HFF-Myc (cell line): ENCODE measurements at regions not wholly inside any gene's neighbourhood (a gene's known extent, or its start where the extent isn't known, plus 50 kb on each side); places are given as distances from the start of the nearest gene placed in this dataset.

Source experiments
- DNase-seq: peaks from one replicate; pipeline ENCODE4 v3.0.0-alpha.2; 2011; ENCODE audit warnings: low read depth; ENCODE audit errors: extremely low read depth
- H3K4me3 ChIP-seq: replicated peaks from 2 replicates; pipeline ENCODE4 v1.5.1; 2011; ENCODE audit warnings: low read depth, mild to moderate bottlenecking, control low read depth, low read length
- CTCF ChIP-seq: IDR thresholded peaks from 2 replicates; pipeline ENCODE4 v1.5.1; 2012; ENCODE audit warnings: mild to moderate bottlenecking, low read depth, low read length, control low read depth; ENCODE audit errors: missing control alignments

GRCh38 chr18:8958660-8959059, 143.8 kb upstream of the NDUFV2 start:
- H3K4me3 ChIP-seq, result no peak overlapping the region
- no peak for DNase-seq
- TF ChIP-seq CTCF, result no peak

DNA sequence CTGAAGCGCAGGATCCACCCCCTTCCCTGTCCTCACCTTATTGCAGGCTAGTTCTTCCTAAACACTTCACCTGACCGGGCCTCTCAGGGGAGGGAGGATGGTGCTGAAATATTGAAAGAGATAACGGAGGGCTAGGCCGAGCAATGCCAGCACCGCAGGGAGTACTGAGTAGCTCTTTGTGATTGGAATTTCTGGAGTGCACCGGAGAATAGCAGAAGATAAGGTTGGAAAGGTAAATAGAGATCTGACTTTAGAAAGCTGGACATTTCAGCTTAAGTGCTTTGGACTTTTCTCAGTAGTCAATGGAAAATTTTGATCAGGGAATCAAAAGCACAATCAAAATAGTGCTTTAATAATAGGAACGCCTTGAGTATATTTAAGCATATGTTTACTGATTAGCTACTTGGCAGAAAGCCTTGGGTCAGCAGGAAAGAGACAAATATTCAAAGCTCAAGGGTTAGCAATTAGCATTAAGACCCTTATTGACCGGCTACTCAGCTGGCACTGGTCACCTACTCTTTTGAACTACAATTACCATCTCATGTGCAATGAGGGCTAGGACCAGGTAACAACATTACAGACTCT, 142.9 kb upstream of the NDUFV2 start:
- H3K4me3 ChIP-seq, result no peak overlapping the region
- DNase-seq, result no peak

GRCh38 chr18:8960740-8961657, 141.5 kb upstream of the NDUFV2 start:
- TF ChIP-seq CTCF, result no peak
- H3K4me3 ChIP-seq, result no peak overlapping the region
- no peak for DNase-seq

More for the DNA sequence above, 142.9 kb upstream of the NDUFV2 start:
- TF ChIP-seq CTCF, result no peak

DNA sequence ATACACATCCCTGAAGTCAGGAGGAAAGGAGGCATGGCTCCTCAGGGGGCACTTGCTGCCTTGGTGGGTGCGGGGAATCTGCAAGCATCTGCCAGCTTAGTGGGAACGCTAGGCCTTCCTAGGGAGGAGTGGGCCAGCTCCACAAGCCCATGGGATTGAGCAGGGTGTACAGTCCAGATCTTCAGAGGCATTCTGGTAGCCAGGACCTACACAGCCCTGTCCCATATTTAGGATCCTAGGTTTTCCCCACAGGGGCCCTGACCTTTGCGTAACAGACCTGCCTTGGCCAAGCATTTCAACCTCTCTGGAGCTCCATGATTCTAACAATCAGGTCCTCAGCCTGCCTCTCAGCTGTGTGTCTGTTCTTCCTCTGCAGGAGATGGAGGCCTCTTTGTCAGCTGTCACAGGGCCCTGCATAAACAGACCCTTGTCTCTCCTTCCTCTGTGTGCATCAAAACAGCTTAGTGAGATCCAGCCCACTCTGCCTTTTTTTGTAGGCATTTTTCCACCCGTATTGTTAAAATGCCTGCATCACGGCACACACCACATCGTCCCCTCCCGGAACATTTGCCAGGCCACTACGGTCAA, 140.2 kb upstream of the NDUFV2 start:
- no peak overlapping the region for H3K4me3 ChIP-seq
- DNase-seq, result no peak
- no peak for TF ChIP-seq CTCF

DNA sequence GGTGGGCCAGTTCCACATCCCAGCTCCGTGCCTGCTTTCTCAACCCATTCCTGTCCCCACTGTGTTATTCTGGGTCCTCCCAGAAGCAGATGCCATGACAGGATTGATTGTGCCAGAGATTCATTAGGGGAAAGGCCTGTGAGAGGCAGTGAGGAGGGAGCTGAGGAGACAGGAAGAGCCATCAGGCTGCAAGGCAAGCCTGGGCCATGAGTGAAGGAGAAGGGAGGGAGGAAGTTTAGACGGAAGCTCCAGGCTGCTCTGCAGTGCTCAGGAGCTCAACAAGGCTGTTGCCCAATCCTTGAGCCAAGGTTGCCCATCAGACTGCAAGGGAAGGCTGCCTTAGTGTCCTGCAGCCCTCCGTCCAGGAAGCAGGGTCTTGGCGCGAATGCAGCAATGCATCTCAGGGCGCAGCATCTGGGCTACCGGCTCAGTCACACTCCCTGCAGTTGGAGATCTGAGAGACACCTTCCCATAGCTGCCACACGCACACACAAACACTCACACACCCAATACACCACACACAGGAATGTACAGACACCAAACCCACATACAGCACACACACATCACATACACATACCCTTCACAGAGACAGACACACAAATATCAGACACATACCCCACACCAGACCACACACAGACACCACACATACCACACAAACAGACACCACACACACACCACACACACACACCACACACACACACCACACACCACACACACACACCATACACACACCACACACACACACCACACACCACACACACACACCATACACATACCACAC, 139.5 kb upstream of the NDUFV2 start:
- no peak for DNase-seq
- TF ChIP-seq CTCF, result no peak
- H3K4me3 ChIP-seq, result no peak overlapping the region

GRCh38 chr18:8963876-8964275, 138.6 kb upstream of the NDUFV2 start:
- no peak overlapping the region for H3K4me3 ChIP-seq
- no peak for DNase-seq
- TF ChIP-seq CTCF, result no peak
